CD4-positive, alpha-beta T cell (primary cell): ENCODE measurements at regions not wholly inside any gene's neighbourhood (a gene's known extent, or its start where the extent isn't known, plus 50 kb on each side); places are given as distances from the start of the nearest gene placed in this dataset.

Source experiments
- ATAC-seq: fragments of 200-7000 bp; cut with Tn5 transposase; one replicate; pipeline ENCODE4 v1.10.0; 2022; ENCODE audit warnings: mild to moderate bottlenecking; ENCODE audit not compliant: poor library complexity
- CTCF ChIA-PET: fragments of 350-600 bp; sonication (Branson Sonifier 250); formaldehyde crosslinking; loops from one replicate; lab custom pipeline; 2021; ENCODE audit warnings: antibody characterized with exemption, inconsistent platforms; lab: Charles Lee
- POLR2A ChIA-PET: fragments of 350-600 bp; sonication (Branson Sonifier 250); formaldehyde crosslinking; loops from one replicate; lab custom pipeline; 2021; ENCODE audit warnings: antibody characterized with exemption, inconsistent platforms; lab: Charles Lee
- DNase-seq, 14 experiments: peaks; one replicate each; pipeline ENCODE4 v3.0.0-alpha.2; 2013 to 2020; ENCODE audit warnings: mixed read lengths in 2 of 14
- H3K27ac ChIP-seq, 2 donors: one replicate each; pipeline versions ENCODE4 v1.5.1 to v1.7.0; 2013; ENCODE audit warnings: low read length in 2 of 2, low read depth in 1 of 2, mild to moderate bottlenecking in 1 of 2
- H3K27me3 ChIP-seq, 2 experiments: 1 replicate in 1 of 2; 2 replicates in 1 of 2; pipeline versions ENCODE4 v1.6.1 to v1.7.0; 2013; ENCODE audit warnings: low read length in 2 of 2, control low read depth in 1 of 2, mild to moderate bottlenecking in 1 of 2, moderate library complexity in 1 of 2; ENCODE audit not compliant: insufficient read depth in 2 of 2, control insufficient read depth in 1 of 2
- H3K36me3 ChIP-seq: one replicate; pipeline ENCODE4 v1.6.1; 2013; ENCODE audit warnings: low read length, control low read depth; ENCODE audit not compliant: insufficient read depth
- H3K4me1 ChIP-seq: one replicate; pipeline ENCODE4 v1.6.1; 2013; ENCODE audit warnings: low read length, control low read depth; ENCODE audit not compliant: insufficient read depth
- H3K4me3 ChIP-seq: one replicate; pipeline ENCODE4 v1.5.1; 2013; ENCODE audit warnings: mild to moderate bottlenecking, low read length, moderate library complexity
- H3K9me3 ChIP-seq, 2 experiments: 1 replicate in 1 of 2; 2 replicates in 1 of 2; pipeline versions ENCODE4 v1.6.1 to v1.7.0; 2013; ENCODE audit warnings: low read length in 2 of 2, mild to moderate bottlenecking in 2 of 2, control low read depth in 1 of 2, moderate library complexity in 1 of 2; ENCODE audit not compliant: control insufficient read depth in 1 of 2, insufficient read depth in 1 of 2
- H3K27ac Mint-ChIP-seq: one replicate; pipeline ENCODE4 v1.8.0; 2020; ENCODE audit warnings: mixed read lengths
- H3K27me3 Mint-ChIP-seq: one replicate; pipeline ENCODE4 v1.8.0; 2021; ENCODE audit warnings: mixed read lengths
- H3K36me3 Mint-ChIP-seq: one replicate; pipeline ENCODE4 v1.8.0; 2021; ENCODE audit warnings: low read depth, mixed read lengths
- H3K4me1 Mint-ChIP-seq: one replicate; pipeline ENCODE4 v1.8.0; 2021; ENCODE audit warnings: low read depth, mixed read lengths
- H3K4me3 Mint-ChIP-seq: one replicate; pipeline ENCODE4 v1.8.0; 2020; ENCODE audit warnings: mild to moderate bottlenecking, mixed read lengths
- H3K9me3 Mint-ChIP-seq: one replicate; pipeline ENCODE4 v1.8.0; 2020; ENCODE audit warnings: mixed read lengths
- intact Hi-C, 2 experiments: fragments of 100-400 bp; cut with DNase I in 1 of 2; cut with micrococcal nuclease in 1 of 2; formaldehyde crosslinking; loops; one replicate each; pipeline versions ENCODE4 v1.15.1 to v1.9.0; 2023 to 2025; cut with DNase I, micrococcal nuclease
- TF ChIP-seq, protein P1 (sequence below): fragments of 200-600 bp; IDR thresholded peaks from one replicate; pipeline ENCODE4 v1.8.0; 2022; ENCODE audit warnings: antibody characterized with exemption, mild to moderate bottlenecking

- ChIA-PET CTCF (interaction anchor here (0.7 kb wide), 1 partner anchor 172 kb away, joined by 4 read pairs; no protein-coding TSS in a partner anchor), POLR2A (interaction anchor here (0.7 kb wide), 1 partner anchor 81 kb away, joined by 4 read pairs; no protein-coding TSS in a partner anchor)
- Mint-ChIP-seq H3K9me3 (no peaks in the 10 kb centered on the region), H3K4me3 (no peak overlapping the region), H3K27ac (no peak overlapping the region), H3K4me1 (no peaks in the 10 kb centered on the region), H3K36me3 (no peaks in the 10 kb centered on the region), H3K27me3 (no peaks in the 10 kb centered on the region)
- Histone ChIP-seq H3K27ac (no peak overlapping the region), H3K36me3 (no peaks in the 10 kb centered on the region), H3K4me1 (no peaks in the 10 kb centered on the region), H3K9me3 (no peaks in the 10 kb centered on the region), H3K4me3 (no peak overlapping the region), H3K27me3 (no peaks in the 10 kb centered on the region)
- DNase-seq (no peak), ATAC-seq (no peak)
- TF ChIP-seq, protein P1, sequence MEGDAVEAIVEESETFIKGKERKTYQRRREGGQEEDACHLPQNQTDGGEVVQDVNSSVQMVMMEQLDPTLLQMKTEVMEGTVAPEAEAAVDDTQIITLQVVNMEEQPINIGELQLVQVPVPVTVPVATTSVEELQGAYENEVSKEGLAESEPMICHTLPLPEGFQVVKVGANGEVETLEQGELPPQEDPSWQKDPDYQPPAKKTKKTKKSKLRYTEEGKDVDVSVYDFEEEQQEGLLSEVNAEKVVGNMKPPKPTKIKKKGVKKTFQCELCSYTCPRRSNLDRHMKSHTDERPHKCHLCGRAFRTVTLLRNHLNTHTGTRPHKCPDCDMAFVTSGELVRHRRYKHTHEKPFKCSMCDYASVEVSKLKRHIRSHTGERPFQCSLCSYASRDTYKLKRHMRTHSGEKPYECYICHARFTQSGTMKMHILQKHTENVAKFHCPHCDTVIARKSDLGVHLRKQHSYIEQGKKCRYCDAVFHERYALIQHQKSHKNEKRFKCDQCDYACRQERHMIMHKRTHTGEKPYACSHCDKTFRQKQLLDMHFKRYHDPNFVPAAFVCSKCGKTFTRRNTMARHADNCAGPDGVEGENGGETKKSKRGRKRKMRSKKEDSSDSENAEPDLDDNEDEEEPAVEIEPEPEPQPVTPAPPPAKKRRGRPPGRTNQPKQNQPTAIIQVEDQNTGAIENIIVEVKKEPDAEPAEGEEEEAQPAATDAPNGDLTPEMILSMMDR: no peak
- intact Hi-C loops: no loop called here
These were observed 178.2 kb upstream of the NR3C1 start for GRCh38 chr5:143581649-143582048.

- POLR2A ChIA-PET: no interaction called here
- ATAC-seq (no peak), DNase-seq (no peak)
- no peaks in the 10 kb centered on the region for H3K4me1 Mint-ChIP-seq
- no peak overlapping the region for H3K27ac ChIP-seq
- H3K4me3 Mint-ChIP-seq: no peak overlapping the region
- H3K36me3 Mint-ChIP-seq: no peaks in the 10 kb centered on the region
- no peaks in the 10 kb centered on the region for H3K4me1 ChIP-seq
- H3K27ac Mint-ChIP-seq: no peak overlapping the region
- no peaks in the 10 kb centered on the region for H3K9me3 ChIP-seq
- no peaks in the 10 kb centered on the region for H3K27me3 Mint-ChIP-seq
- H3K9me3 Mint-ChIP-seq: no peaks in the 10 kb centered on the region
- peaks cover 0 to under 1% of the 10 kb centered on the region in 2 experiments for H3K27me3 ChIP-seq
- H3K4me3 ChIP-seq: no peak overlapping the region
- TF ChIP-seq, protein P1: no peak
- CTCF ChIA-PET: no interaction called here
- no peaks in the 10 kb centered on the region for H3K36me3 ChIP-seq
- intact Hi-C loops: no loop called here
These were observed 177.7 kb upstream of the NR3C1 start for GRCh38 chr5:143581147-143581546.

DNA sequence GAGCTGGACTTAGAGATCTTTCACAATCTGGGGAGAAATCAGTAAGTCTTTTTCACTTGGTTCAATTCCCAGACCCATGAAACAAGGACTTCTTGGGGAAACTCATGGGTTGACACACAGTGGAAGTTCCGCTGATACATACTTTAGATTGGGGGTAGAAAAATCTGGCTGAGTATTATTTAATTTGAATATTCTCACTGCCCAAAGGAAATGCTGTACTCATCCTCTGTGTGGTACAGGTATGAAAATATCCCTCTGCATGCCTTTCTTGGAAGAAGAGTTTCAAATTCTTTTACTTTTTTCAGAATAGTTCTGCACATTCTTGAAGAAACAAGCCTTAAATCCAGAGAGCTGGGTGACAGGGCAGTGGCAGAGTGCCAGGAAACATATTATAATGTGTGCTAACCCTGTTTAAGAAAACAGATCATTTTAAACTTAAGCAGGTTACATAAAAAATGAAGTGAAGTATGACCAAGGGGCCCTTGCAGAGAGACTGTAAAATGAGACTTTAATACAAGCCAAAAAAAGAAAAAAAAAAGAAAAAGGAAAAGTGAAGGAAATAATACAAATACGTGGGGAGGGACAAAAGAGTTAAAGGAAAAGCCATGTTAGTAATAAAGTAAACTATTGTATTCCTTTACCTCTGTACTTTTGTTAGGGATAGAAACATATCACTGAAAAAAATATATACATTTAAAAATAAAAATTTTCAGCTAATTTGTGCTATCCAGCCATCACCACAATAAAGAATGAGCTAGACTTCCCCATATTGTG lies 173.4 kb upstream of the NR3C1 start:
- Mint-ChIP-seq H3K27me3 (no peaks in the 10 kb centered on the region), H3K9me3 (no peaks in the 10 kb centered on the region), H3K4me1 (no peaks in the 10 kb centered on the region), H3K4me3 (no peak overlapping the region), H3K27ac (no peak overlapping the region), H3K36me3 (no peaks in the 10 kb centered on the region)
- Histone ChIP-seq H3K9me3 (peaks cover 0 to 3% of the 10 kb centered on the region in 2 experiments), H3K27me3 (peaks cover 0 to 6% of the 10 kb centered on the region in 2 experiments), H3K27ac (no peak overlapping the region), H3K4me1 (no peaks in the 10 kb centered on the region), H3K36me3 (no peaks in the 10 kb centered on the region), H3K4me3 (no peak overlapping the region)
- intact Hi-C loops: no loop called here
- DNase-seq (peak in 1 of 14 experiments; percentile 14), ATAC-seq (no peak)
- TF ChIP-seq, protein P1: no peak
- CTCF ChIA-PET: no interaction called here
- POLR2A ChIA-PET: interaction anchor here (0.8 kb wide), 1 partner anchor 583 kb away, joined by 3 read pairs; no protein-coding TSS in a partner anchor
